ENCODE measurements at regions not wholly inside any gene's neighbourhood (a gene's known extent, or its start where the extent isn't known, plus 50 kb on each side); places are given as distances from the start of the nearest gene placed in this dataset.

GRCh38 chr5:108606185-108606584, 141.5 kb upstream of the FER start:
- TF ChIP-seq CTCF (IDR thresholded peaks at IDR 0.05) (no peak), EP300 (IDR thresholded peaks at IDR 0.05) (no peak), POLR2AphosphoS5 (IDR thresholded peaks at IDR 0.05) (no peak), POLR2A (IDR thresholded peaks at IDR 0.05) (no peak)
